GM19025 (cell line): ENCODE measurements at regions not wholly inside any gene's neighbourhood (a gene's known extent, or its start where the extent isn't known, plus 50 kb on each side); places are given as distances from the start of the nearest gene placed in this dataset.
"Not testable (repeated sequence)": the region's sequence is repeated elsewhere in the genome, so short reads cannot be mapped to it uniquely, and the experiment has no call there.

Experiments used
- ATAC-seq: cut with Tn5 transposase; IDR thresholded peaks from one replicate; pipeline ENCODE4 v1.9.1; 2021; ENCODE audit warnings: mild to moderate bottlenecking, low read depth, moderate library complexity; ENCODE audit not compliant: unreplicated experiment

GRCh38 chr13:50403311-50403710 is 388.1 kb downstream of the KCNRG start:
- ATAC-seq: no peak

GRCh38 chr13:50404116-50404515 is 388.9 kb downstream of the KCNRG start:
- no peak for ATAC-seq

GRCh38 chr13:50404769-50405168 is 389.5 kb downstream of the KCNRG start:
- no peak for ATAC-seq

DNA sequence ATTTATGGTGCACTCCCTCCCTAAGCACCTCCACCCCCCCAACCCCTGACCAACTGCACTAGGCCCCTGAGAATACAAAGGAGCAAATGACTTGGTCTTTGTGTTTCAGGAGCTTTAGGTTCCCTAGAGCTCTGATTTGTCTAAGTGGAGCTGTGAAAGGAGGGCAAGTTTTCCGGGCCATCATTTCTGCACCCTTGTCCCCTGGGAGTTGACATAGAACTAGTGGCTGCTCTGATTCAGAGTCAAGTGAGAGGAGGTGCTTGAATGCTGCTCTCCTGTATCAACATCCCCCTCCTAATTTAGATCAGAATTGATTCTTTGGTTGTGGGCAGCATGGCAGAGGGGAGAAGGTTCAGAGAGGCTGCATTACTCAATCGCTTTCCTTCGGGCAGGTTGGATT is 391.6 kb downstream of the KCNRG start:
- ATAC-seq: no peak

DNA sequence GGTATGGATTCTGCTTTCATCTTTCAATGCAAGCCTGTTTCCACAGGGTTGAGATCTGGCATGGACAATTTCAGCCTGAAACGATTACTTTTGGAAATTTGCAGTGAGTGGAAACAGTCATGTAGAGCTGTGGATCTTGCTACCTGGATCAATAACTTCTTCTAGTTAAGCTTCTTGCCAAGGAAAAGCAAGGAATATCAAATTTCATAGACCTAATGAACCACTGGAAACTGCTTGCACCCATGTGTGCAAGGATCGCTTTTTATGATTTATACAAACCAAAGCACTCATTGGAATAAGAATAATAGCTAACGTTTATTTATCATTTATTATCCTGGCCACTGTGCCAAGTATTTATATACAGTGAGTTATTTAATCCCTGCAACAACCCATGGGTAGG is 392.8 kb downstream of the KCNRG start:
- no peak for ATAC-seq

GRCh38 chr13:50409220-50409619 is 394.0 kb downstream of the KCNRG start:
- ATAC-seq: no peak

- no peak for ATAC-seq
These were observed 395.9 kb downstream of the KCNRG start for GRCh38 chr13:50410921-50411746.

GRCh38 chr13:50412046-50412617 is 396.9 kb downstream of the KCNRG start:
- ATAC-seq: no peak

GRCh38 chr13:50414640-50415039 is 399.4 kb downstream of the KCNRG start:
- no peak for ATAC-seq

- no peak for ATAC-seq
These were observed 400.2 kb downstream of the KCNRG start for GRCh38 chr13:50415428-50415827.

GRCh38 chr13:50417597-50417996 is 402.4 kb downstream of the KCNRG start:
- no peak for ATAC-seq

DNA sequence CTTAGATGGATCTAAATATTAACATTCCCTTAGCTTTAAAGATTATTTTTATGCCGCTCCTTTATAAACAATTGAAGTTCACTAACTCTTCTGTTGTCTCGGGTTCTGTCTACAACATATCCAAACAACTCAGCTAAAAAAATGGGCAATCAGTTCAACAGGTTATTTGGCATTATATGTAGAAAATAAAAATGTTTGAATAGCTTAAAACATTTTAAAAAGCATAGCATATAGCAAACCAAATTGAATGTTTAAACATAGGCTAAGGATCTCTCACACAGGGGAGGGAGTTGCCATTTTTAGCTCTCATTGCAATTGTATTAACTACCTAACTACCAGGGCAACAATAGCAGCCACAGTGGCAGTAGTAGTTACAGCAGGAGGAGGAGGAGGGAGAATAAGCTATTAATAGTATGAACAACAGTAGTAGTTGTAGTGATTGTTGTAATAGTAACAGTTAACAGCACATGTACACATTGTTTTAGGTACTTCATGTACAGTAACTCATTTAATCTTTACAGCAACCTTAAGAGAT is 404.2 kb downstream of the KCNRG start:
- no peak for ATAC-seq

GRCh38 chr13:50419896-50420295 is 404.7 kb downstream of the KCNRG start:
- ATAC-seq: no peak

- no peak for ATAC-seq
These were observed 405.7 kb downstream of the KCNRG start for GRCh38 chr13:50420718-50421472.

DNA sequence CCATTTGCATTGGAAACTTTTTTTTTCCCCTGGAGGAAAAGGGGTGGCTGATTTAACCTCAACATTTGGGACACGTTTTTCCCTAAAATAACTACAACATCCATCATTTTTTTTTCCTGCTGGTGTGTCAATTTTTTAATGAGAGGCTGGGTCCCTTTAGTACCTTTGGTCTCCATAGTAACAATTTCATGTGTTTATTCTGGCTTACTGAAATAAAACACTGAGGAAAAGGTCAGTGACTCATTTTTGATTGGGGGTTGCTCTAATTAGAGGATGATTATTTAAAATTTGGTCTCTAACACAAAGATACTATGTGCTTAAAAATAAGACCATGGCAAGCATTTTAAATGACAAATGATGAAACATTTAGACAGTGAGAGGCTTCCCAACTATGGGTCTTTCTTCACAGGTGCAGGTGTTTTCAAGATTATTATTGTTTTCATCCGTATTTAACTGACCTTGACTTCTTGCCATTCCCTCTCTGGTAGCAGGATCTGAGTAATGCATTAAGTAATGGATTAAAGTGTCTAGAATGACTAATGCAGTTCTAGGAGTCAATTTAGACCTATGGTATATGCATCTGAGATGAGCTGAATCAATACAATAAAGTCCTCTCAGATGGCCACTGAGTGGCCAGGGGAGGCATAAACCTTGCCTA is 406.4 kb downstream of the KCNRG start:
- no peak for ATAC-seq

GRCh38 chr13:50422181-50423148 is 407.2 kb downstream of the KCNRG start:
- no peak for ATAC-seq

- no peak for ATAC-seq
These were observed 409.7 kb downstream of the KCNRG start for GRCh38 chr13:50424993-50425392.

GRCh38 chr13:50425772-50426171 is 410.5 kb downstream of the KCNRG start:
- no peak for ATAC-seq

- no peak for ATAC-seq
These were observed 411.7 kb downstream of the KCNRG start for GRCh38 chr13:50426927-50427326.

DNA sequence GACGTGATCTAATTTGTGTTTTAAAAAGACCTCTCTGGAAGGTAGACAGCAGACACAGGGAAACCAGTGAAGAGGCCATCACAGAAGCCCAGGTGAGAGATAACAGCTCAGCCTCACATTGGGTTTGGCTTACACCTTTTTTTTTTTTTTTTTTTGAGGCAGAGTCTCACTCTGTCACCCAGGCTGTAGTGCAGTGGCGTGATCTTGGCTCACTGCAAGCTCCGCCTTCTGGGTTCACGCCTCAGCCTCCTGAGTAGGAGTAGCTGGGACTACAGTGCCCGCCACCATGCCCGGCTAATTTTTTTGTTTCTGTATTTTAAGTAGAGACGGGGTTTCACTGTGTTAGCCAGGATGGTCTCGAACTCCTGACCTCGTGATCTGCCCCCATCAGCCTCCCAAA is 412.3 kb downstream of the KCNRG start:
- ATAC-seq: not testable (repeated sequence)
